CD14-positive monocyte (primary cell): ENCODE measurements at regions not wholly inside any gene's neighbourhood (a gene's known extent, or its start where the extent isn't known, plus 50 kb on each side); places are given as distances from the start of the nearest gene placed in this dataset.

Experiments
- DNase-seq, 3 donors: peaks; one replicate each; pipeline ENCODE4 v3.0.0-alpha.2; 2011 to 2022
- H2AFZ ChIP-seq: 2 replicates; pipeline ENCODE4 v1.6.0; 2012; ENCODE audit warnings: mild to moderate bottlenecking, low read depth, low read length, inconsistent platforms; ENCODE audit not compliant: insufficient read depth, poor library complexity, severe bottlenecking
- H3K27ac ChIP-seq, 2 donors: 1 replicate in 1 of 2; 2 replicates in 1 of 2; pipeline ENCODE4 v1.5.1; 2012 to 2013; ENCODE audit warnings: low read length in 2 of 2, control low read depth in 1 of 2, inconsistent platforms in 1 of 2, low read depth in 1 of 2, mild to moderate bottlenecking in 1 of 2
- H3K27me3 ChIP-seq, 2 donors: one replicate each; pipeline versions ENCODE4 v1.6.0 to v1.6.1; 2011 to 2013; ENCODE audit warnings: low read length in 2 of 2; ENCODE audit not compliant: control insufficient read depth in 2 of 2, insufficient read depth in 2 of 2
- H3K36me3 ChIP-seq, 2 donors: replicated peaks in 1 of 2; 1 replicate in 1 of 2; 2 replicates in 1 of 2; pipeline versions ENCODE4 v1.5.1 to v1.6.1; 2012 to 2013; ENCODE audit warnings: low read length in 2 of 2, control low read depth in 1 of 2, inconsistent platforms in 1 of 2, mild to moderate bottlenecking in 1 of 2; ENCODE audit not compliant: insufficient read depth in 2 of 2, control insufficient read depth in 1 of 2
- H3K4me1 ChIP-seq, 2 donors: 1 replicate in 1 of 2; 2 replicates in 1 of 2; pipeline versions ENCODE4 v1.5.1 to v1.6.1; 2012 to 2013; ENCODE audit warnings: low read length in 2 of 2, control low read depth in 1 of 2, inconsistent platforms in 1 of 2, mild to moderate bottlenecking in 1 of 2, moderate library complexity in 1 of 2; ENCODE audit not compliant: insufficient read depth in 2 of 2, control insufficient read depth in 1 of 2
- H3K4me2 ChIP-seq: replicated peaks from 2 replicates; pipeline ENCODE3; 2012; ENCODE audit warnings: low read length, moderate library complexity, mild to moderate bottlenecking; ENCODE audit not compliant: poor library complexity, severe bottlenecking; ENCODE audit errors: extremely low read depth
- H3K4me3 ChIP-seq, 3 experiments: fragments of 200-600 bp in 1 of 3; sonication (generic) in 1 of 3; replicated peaks in 1 of 3; 1 replicate in 2 of 3; 2 replicates in 1 of 3; pipeline ENCODE4 v1.5.1; 2011 to 2013; ENCODE audit warnings: low read length in 3 of 3, mild to moderate bottlenecking in 3 of 3, control low read depth in 2 of 3, low read depth in 2 of 3, inconsistent platforms in 1 of 3, moderate library complexity in 1 of 3
- H3K79me2 ChIP-seq: 2 replicates; pipeline ENCODE4 v1.6.0; 2012; ENCODE audit warnings: mild to moderate bottlenecking, control low read depth, inconsistent platforms, low read length, moderate library complexity; ENCODE audit not compliant: insufficient read depth
- H3K9ac ChIP-seq: 2 replicates; pipeline ENCODE4 v1.6.0; 2017; ENCODE audit warnings: low read length, mild to moderate bottlenecking; ENCODE audit not compliant: insufficient read depth, poor library complexity, severe bottlenecking
- H3K9me3 ChIP-seq, 2 donors: replicated peaks in 1 of 2; 1 replicate in 1 of 2; 2 replicates in 1 of 2; pipeline versions ENCODE4 v1.5.1 to v1.6.1; 2012 to 2013; ENCODE audit warnings: low read length in 2 of 2, control low read depth in 1 of 2; ENCODE audit not compliant: control insufficient read depth in 1 of 2, insufficient read depth in 1 of 2
- H4K20me1 ChIP-seq: 2 replicates; pipeline ENCODE4 v1.6.0; 2012; ENCODE audit warnings: mild to moderate bottlenecking, low read length, control low read depth, moderate library complexity; ENCODE audit not compliant: insufficient read depth
- H3K27ac Mint-ChIP-seq, 7 donors: one replicate each; pipeline ENCODE4 v1.8.0; 2020; ENCODE audit warnings: mild to moderate bottlenecking in 7 of 7, mixed read lengths in 7 of 7, moderate library complexity in 6 of 7, inconsistent platforms in 2 of 7
- H3K27me3 Mint-ChIP-seq, 3 donors: one replicate each; pipeline ENCODE4 v1.8.0; 2021 to 2022; ENCODE audit warnings: low read depth in 3 of 3, mild to moderate bottlenecking in 3 of 3, mixed read lengths in 3 of 3, moderate library complexity in 3 of 3, inconsistent platforms in 1 of 3
- H3K36me3 Mint-ChIP-seq, 2 donors: one replicate each; pipeline ENCODE4 v1.8.0; 2020; ENCODE audit warnings: mixed read lengths in 2 of 2, inconsistent platforms in 1 of 2, mild to moderate bottlenecking in 1 of 2
- H3K4me1 Mint-ChIP-seq: one replicate; pipeline ENCODE4 v1.8.0; 2020; ENCODE audit warnings: mild to moderate bottlenecking, mixed read lengths
- H3K4me3 Mint-ChIP-seq, 2 donors: one replicate each; pipeline ENCODE4 v1.8.0; 2020; ENCODE audit warnings: mild to moderate bottlenecking in 2 of 2, mixed read lengths in 2 of 2, moderate library complexity in 1 of 2
- H3K9me3 Mint-ChIP-seq, 7 donors: one replicate each; pipeline ENCODE4 v1.8.0; 2020 to 2022; ENCODE audit warnings: mixed read lengths in 7 of 7, mild to moderate bottlenecking in 6 of 7, moderate library complexity in 6 of 7, inconsistent platforms in 2 of 7
- CTCF ChIP-seq: fragments of 200-600 bp; IDR thresholded peaks from one replicate; pipeline ENCODE4 v1.8.0; 2022; ENCODE audit warnings: antibody characterized with exemption, mild to moderate bottlenecking
- WGBS: methylation state at CpG from one replicate; pipeline ENCODE4 v1.1.5; 2013; ENCODE audit warnings: missing lambda C conversion rate; ENCODE audit not compliant: insufficient coverage; 5-methylcytosine and 5-hydroxymethylcytosine counted together
- intact Hi-C, 2 donors: fragments of 100-400 bp; cut with micrococcal nuclease; formaldehyde crosslinking; loops; one replicate each; pipeline versions ENCODE4 v1.15.0 to v1.15.1; 2023

GRCh38 chr7:12961910-12962480, 274.6 kb downstream of the ARL4A start:
- H3K4me1 Mint-ChIP-seq, result no peaks in the 10 kb centered on the region
- Histone ChIP-seq H3K4me1 (no peaks in the 10 kb centered on the region), H3K79me2 (no peaks in the 10 kb centered on the region), H3K4me2 (no peak overlapping the region), H3K36me3 (no peaks in the 10 kb centered on the region), H2AFZ (no peak overlapping the region), H3K9me3 (no peaks in the 10 kb centered on the region), H3K4me3 (no peak overlapping the region), H4K20me1 (no peaks in the 10 kb centered on the region), H3K9ac (no peak overlapping the region), H3K27me3 (no peaks in the 10 kb centered on the region), H3K27ac (no peak overlapping the region)
- TF ChIP-seq CTCF, result no peak
- no CpG with 5 or more reads among the region's 4 CpGs for WGBS
- H3K9me3 Mint-ChIP-seq, result peaks cover 0 to 5% (median 0%) of the 10 kb centered on the region in 7 donors
- no peaks in the 10 kb centered on the region for H3K36me3 Mint-ChIP-seq
- no peak overlapping the region for H3K27ac Mint-ChIP-seq
- intact Hi-C loops, result no loop called here
- no peak overlapping the region for H3K4me3 Mint-ChIP-seq
- H3K27me3 Mint-ChIP-seq, result peaks cover 0 to 2% (median 0%) of the 10 kb centered on the region in 3 donors
- no peak for DNase-seq

- Histone ChIP-seq H3K36me3 (no peaks in the 10 kb centered on the region), H3K4me1 (no peaks in the 10 kb centered on the region), H3K9me3 (no peaks in the 10 kb centered on the region), H3K9ac (no peak overlapping the region), H2AFZ (no peak overlapping the region), H3K27me3 (no peaks in the 10 kb centered on the region), H3K4me2 (no peak overlapping the region), H3K4me3 (no peak overlapping the region), H3K27ac (no peak overlapping the region), H3K79me2 (no peaks in the 10 kb centered on the region), H4K20me1 (no peaks in the 10 kb centered on the region)
- no peaks in the 10 kb centered on the region for H3K36me3 Mint-ChIP-seq
- no peaks in the 10 kb centered on the region for H3K4me1 Mint-ChIP-seq
- peaks cover 0 to 4% (median 0%) of the 10 kb centered on the region in 7 donors for H3K9me3 Mint-ChIP-seq
- no peak for DNase-seq
- H3K27ac Mint-ChIP-seq, result no peak overlapping the region
- H3K4me3 Mint-ChIP-seq, result no peak overlapping the region
- no peak for TF ChIP-seq CTCF
- peaks cover 0 to 2% (median 0%) of the 10 kb centered on the region in 3 donors for H3K27me3 Mint-ChIP-seq
- intact Hi-C loops, result no loop called here
- no CpG with 5 or more reads among the region's 1 CpG for WGBS
These were observed 276.0 kb downstream of the ARL4A start for GRCh38 chr7:12963435-12963834.
